Fibroblast of villous mesenchyme (primary cell): ENCODE measurements at regions not wholly inside any gene's neighbourhood (a gene's known extent, or its start where the extent isn't known, plus 50 kb on each side); places are given as distances from the start of the nearest gene placed in this dataset.
A peak's percentile ranks its signal among the peaks of the same experiment; 100 is the strongest.

Experiments used
- DNase-seq: peaks from one replicate; pipeline ENCODE4 v3.0.0-alpha.2; 2010; ENCODE audit warnings: low read depth
- H3K4me3 ChIP-seq: 2 replicates; pipeline ENCODE4 v1.5.1; 2011; ENCODE audit warnings: low read depth, mild to moderate bottlenecking, low read length
- TF ChIP-seq, protein P1 (sequence below): IDR thresholded peaks from 2 replicates; pipeline ENCODE4 v1.5.1; 2012; ENCODE audit warnings: low read depth, mild to moderate bottlenecking, low read length; ENCODE audit not compliant: insufficient read depth

DNA sequence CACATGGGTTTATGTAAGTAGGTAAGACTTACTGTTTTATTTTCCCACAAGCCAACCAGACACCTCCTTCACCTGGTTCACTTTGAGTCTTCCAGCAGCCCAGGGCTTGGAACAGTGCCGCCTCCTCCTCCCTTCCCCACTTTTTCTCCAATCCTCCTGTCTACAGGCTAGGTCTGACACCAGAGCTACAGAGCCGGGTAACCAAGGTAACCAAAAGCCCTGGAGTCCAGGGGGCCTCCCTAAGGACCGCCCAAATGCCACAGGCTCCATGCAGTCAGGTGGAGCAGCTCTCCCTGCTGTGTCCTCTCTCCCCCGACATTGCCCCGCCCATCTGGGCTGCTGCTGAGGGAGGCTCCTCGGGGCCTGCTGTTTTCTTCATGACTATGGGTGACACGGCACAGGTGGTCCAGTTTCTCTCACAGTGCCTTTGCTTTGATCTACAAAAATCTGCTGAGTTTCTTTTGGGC is 138.0 kb upstream of the EFNA5 start:
- DNase-seq, result no peak
- TF ChIP-seq, protein P1, sequence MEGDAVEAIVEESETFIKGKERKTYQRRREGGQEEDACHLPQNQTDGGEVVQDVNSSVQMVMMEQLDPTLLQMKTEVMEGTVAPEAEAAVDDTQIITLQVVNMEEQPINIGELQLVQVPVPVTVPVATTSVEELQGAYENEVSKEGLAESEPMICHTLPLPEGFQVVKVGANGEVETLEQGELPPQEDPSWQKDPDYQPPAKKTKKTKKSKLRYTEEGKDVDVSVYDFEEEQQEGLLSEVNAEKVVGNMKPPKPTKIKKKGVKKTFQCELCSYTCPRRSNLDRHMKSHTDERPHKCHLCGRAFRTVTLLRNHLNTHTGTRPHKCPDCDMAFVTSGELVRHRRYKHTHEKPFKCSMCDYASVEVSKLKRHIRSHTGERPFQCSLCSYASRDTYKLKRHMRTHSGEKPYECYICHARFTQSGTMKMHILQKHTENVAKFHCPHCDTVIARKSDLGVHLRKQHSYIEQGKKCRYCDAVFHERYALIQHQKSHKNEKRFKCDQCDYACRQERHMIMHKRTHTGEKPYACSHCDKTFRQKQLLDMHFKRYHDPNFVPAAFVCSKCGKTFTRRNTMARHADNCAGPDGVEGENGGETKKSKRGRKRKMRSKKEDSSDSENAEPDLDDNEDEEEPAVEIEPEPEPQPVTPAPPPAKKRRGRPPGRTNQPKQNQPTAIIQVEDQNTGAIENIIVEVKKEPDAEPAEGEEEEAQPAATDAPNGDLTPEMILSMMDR, result no peak
- no peak overlapping the region for H3K4me3 ChIP-seq

DNA sequence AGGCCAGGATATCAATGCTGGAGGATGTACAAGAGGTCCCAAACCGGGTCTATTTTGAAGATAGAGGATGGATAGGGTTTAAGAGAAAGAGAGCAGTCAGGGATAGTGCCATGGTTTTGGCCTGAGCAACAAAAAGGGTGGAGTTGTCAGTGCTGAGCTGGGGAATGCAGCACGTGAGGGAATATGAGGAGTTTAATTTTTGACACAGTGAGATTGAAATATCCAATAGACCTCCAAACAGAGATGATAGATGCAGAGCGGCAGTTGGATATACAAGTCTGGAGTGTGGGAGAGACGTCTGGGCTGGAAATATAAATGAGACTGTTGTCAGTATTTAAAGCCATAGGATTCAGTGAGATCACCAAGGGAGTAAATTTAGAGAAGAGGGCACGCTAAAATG is 136.7 kb upstream of the EFNA5 start:
- TF ChIP-seq, protein P1, result no peak
- DNase-seq, result no peak
- H3K4me3 ChIP-seq, result no peak overlapping the region

DNA sequence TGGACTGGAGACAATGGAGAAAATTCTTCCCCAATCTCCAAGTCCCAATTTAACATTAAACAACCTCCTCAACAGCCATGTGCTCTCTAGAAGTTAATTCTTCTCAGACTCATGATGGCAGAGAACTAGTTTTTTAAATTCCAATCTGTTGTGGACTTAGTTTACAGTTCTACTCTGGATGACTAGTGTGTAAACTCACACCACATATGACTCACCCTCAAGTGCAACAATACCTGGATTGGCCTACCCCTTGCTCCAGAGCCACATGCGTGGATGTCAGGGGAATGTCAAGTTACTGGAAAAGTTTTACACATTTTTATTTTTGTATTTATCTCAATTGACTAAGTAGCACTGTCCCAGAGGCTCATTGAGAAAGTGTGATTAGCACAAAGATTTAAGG is 136.0 kb upstream of the EFNA5 start:
- H3K4me3 ChIP-seq, result no peak overlapping the region
- DNase-seq, result peak; percentile 64
- TF ChIP-seq, protein P1, result no peak

DNA sequence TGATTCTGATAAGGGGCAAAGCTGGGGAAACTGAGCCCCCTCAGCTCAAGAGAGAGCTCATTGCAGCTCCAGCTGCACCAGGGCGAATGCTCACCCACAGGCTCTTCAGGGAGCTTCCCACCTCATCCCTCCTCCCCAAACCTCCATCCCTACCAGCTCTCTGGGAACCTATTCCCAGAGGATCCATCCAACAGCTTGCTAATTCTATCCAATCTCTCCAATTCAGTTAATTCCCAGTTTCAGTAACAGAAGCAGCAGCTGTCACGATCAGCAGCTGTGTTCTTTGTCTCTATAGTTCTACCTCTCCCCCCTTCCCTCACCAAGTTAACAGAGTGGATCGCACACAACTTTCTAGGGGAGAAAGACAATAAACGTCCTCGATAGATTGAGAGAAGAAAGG is 135.5 kb upstream of the EFNA5 start:
- no peak overlapping the region for H3K4me3 ChIP-seq
- TF ChIP-seq, protein P1, result no peak
- DNase-seq, result no peak

DNA sequence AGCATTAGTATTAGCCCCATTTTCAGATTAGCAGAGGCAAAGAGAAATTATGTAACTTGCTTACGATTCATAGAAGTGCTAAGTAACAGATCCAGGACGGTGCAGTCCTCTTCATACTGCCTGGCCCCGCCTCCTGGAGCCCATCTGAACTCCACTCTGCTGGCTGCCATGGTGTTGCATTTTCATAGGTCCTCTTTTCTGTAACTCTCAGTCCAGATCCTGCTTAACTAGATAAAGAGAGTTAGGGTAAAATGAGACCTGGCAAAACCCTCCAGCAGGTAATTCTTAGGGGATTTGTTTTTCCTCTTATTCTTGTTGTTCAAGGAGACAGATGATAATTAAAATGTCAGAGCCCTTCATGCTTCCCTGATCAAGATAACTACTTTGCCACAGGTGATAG is 135.1 kb upstream of the EFNA5 start:
- TF ChIP-seq, protein P1, result no peak
- no peak for DNase-seq
- H3K4me3 ChIP-seq, result no peak overlapping the region

DNA sequence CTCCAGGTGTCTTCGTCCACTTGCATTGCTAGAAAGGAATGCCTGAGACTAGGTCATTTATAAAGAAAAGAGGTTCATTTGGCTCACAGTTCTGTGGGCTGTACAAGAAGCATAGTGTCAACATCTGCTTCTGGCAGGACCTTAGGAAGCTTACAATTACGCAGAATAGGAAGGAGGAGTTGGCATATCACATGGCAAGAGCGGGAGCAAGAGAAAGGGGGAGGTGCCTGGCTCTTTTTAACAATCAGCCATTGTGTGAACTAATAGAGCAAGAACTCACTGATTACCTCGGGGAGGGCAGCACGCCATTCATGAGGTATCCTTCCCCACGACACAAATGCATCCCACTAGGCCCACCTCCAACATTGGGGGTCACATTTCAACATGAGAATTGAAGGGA is 134.4 kb upstream of the EFNA5 start:
- no peak for DNase-seq
- H3K4me3 ChIP-seq, result no peak overlapping the region
- TF ChIP-seq, protein P1, result no peak

DNA sequence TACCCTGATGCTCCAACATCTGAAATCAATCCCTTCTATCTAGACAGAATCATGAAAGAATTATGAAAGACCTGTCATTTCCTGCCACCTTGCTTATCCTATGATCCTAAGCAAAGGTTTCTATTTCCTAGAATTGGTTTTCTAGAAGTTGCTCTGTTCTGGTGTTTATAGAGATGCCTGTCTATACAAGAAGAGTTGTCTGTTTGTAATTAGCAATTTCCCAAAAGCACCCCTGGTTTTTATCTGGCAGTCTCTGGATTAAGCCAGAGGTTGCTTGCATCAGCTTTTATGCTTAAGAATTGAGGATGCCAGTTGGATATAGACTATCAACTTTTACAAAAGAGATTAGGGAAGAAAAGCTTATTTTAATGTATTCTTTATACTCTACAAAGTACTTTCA is 133.0 kb upstream of the EFNA5 start:
- TF ChIP-seq, protein P1, result no peak
- no peak overlapping the region for H3K4me3 ChIP-seq
- DNase-seq, result no peak
